OCI-LY7 (cell line): ENCODE measurements at regions not wholly inside any gene's neighbourhood (a gene's known extent, or its start where the extent isn't known, plus 50 kb on each side); places are given as distances from the start of the nearest gene placed in this dataset.

Source experiments
- EZH2phosphoT487 ChIP-seq: fragments of 200-600 bp; sonication (generic); IDR thresholded peaks from 2 replicates; pipeline ENCODE4 v1.6.1; 2018; ENCODE audit warnings: low read depth, borderline replicate concordance, mild to moderate bottlenecking, mixed run types, antibody characterized with exemption, low read length, moderate library complexity, mixed read lengths
- TF ChIP-seq, protein P1 (sequence below): fragments of 200-600 bp; sonication (generic); conservative IDR thresholded peaks from 2 replicates; pipeline ENCODE4 v1.5.1; 2014; ENCODE audit warnings: mild to moderate bottlenecking, antibody characterized with exemption, low read length, moderate library complexity, mixed read lengths

DNA sequence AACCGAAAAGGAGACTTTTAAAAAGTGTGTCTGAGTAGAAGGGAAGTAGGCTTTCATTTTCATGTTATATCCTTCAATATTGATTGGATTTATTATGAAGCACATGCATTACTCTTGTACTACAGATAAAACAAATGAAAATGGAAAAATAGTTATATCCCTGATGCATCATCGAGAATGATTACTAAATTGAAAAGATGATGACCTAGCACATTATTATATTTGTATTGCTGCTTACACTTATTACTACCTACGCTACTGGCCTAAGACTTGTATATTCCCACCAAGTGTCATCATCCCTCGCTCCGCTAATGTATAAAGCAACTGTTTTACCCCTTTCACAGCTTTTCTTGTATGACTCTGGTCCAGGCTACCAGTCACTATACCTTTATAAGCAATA is 922.4 kb downstream of the DIPK2A start:
- TF ChIP-seq, protein P1, sequence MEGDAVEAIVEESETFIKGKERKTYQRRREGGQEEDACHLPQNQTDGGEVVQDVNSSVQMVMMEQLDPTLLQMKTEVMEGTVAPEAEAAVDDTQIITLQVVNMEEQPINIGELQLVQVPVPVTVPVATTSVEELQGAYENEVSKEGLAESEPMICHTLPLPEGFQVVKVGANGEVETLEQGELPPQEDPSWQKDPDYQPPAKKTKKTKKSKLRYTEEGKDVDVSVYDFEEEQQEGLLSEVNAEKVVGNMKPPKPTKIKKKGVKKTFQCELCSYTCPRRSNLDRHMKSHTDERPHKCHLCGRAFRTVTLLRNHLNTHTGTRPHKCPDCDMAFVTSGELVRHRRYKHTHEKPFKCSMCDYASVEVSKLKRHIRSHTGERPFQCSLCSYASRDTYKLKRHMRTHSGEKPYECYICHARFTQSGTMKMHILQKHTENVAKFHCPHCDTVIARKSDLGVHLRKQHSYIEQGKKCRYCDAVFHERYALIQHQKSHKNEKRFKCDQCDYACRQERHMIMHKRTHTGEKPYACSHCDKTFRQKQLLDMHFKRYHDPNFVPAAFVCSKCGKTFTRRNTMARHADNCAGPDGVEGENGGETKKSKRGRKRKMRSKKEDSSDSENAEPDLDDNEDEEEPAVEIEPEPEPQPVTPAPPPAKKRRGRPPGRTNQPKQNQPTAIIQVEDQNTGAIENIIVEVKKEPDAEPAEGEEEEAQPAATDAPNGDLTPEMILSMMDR, result no peak
- no peak for TF ChIP-seq EZH2phosphoT487
